Thoracic aorta (tissue), 2 donors: ENCODE measurements at regions not wholly inside any gene's neighbourhood (a gene's known extent, or its start where the extent isn't known, plus 50 kb on each side); places are given as distances from the start of the nearest gene placed in this dataset.

ENCODE experiments used
- ATAC-seq: fragments of 150-250 bp; one replicate; pipeline ENCODE4 v1.8.0; 2017; ENCODE audit warnings: low read depth; ENCODE audit not compliant: insufficient number of reproducible peaks, low FRiP score
- DNase-seq: peaks from one replicate; pipeline ENCODE4 v3.0.0-alpha.2; 2020; ENCODE audit warnings: low spot score
- H3K27ac ChIP-seq, 2 donors: fragments of 200-600 bp; sonication (generic); 1 replicate in 1 of 2; 2 replicates in 1 of 2; pipeline ENCODE4 v1.5.1; 2016; ENCODE audit warnings: mild to moderate bottlenecking in 2 of 2, moderate library complexity in 2 of 2
- H3K27me3 ChIP-seq: fragments of 200-600 bp; sonication (generic); replicated peaks from 2 replicates; pipeline ENCODE4 v1.6.0; 2016; ENCODE audit warnings: mild to moderate bottlenecking; ENCODE audit not compliant: insufficient read depth
- H3K36me3 ChIP-seq: fragments of 200-600 bp; sonication (generic); one replicate; pipeline ENCODE4 v1.5.1; 2016
- H3K4me1 ChIP-seq, 2 donors: fragments of 200-600 bp; sonication (generic); 1 replicate in 1 of 2; 2 replicates in 1 of 2; pipeline versions ENCODE4 v1.5.1 to v1.6.0; 2016; ENCODE audit warnings: low read depth in 2 of 2, mild to moderate bottlenecking in 1 of 2; ENCODE audit not compliant: control insufficient read depth in 1 of 2
- H3K4me3 ChIP-seq: fragments of 200-600 bp; sonication (generic); 2 replicates; pipeline ENCODE4 v1.5.1; 2016; ENCODE audit warnings: mild to moderate bottlenecking
- H3K9me3 ChIP-seq: fragments of 200-600 bp; sonication (generic); 2 replicates; pipeline ENCODE4 v1.5.1; 2016
- TF ChIP-seq, protein P1 (sequence below): fragments of 200-600 bp; sonication (generic); IDR thresholded peaks from one replicate; pipeline ENCODE4 v1.5.1; 2019; ENCODE audit warnings: antibody characterized with exemption

DNA sequence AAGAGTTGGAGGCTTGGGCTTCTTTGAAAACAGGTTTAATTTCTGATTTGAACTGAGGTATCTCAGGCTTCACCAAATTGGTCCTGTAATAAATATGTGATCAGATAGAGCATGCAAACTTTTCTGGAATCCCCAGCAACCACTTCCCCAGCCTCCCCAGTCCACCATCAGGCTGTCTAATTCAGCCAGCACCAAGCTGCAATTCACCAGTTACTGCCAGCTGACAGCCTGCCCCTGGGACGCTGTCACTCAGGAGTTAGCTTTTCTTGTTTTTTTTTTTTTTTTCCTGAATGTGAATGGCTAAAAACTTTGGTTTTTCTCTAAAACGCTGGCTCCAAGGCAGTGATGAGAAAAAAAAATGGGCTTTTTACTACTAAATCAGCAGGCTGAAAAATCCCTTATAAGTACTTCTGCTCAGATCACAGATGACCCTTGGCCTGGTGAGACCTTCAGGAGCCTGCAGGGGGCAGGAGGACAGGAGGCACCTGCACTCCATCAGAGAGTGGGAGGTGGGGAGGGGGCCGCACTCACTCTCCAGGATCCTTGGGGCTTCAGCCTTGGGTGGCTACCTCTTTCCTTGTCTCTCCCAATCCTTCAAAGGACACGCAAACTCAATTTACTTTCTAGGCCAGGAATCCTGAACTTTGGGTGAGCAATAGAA is 349.4 kb downstream of the GATA3 start:
- TF ChIP-seq, protein P1, sequence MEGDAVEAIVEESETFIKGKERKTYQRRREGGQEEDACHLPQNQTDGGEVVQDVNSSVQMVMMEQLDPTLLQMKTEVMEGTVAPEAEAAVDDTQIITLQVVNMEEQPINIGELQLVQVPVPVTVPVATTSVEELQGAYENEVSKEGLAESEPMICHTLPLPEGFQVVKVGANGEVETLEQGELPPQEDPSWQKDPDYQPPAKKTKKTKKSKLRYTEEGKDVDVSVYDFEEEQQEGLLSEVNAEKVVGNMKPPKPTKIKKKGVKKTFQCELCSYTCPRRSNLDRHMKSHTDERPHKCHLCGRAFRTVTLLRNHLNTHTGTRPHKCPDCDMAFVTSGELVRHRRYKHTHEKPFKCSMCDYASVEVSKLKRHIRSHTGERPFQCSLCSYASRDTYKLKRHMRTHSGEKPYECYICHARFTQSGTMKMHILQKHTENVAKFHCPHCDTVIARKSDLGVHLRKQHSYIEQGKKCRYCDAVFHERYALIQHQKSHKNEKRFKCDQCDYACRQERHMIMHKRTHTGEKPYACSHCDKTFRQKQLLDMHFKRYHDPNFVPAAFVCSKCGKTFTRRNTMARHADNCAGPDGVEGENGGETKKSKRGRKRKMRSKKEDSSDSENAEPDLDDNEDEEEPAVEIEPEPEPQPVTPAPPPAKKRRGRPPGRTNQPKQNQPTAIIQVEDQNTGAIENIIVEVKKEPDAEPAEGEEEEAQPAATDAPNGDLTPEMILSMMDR, result no peak
- Histone ChIP-seq H3K27ac (no peak overlapping the region), H3K4me3 (no peak overlapping the region), H3K36me3 (no peaks in the 10 kb centered on the region), H3K4me1 (no peaks in the 10 kb centered on the region), H3K27me3 (no peaks in the 10 kb centered on the region), H3K9me3 (no peaks in the 10 kb centered on the region)
- DNase-seq (no peak), ATAC-seq (no peak)

GRCh38 chr10:8404721-8405120 is 350.2 kb downstream of the GATA3 start:
- DNase-seq, result no peak
- TF ChIP-seq, protein P1, result no peak
- no peaks in the 10 kb centered on the region for H3K9me3 ChIP-seq
- H3K4me1 ChIP-seq, result no peaks in the 10 kb centered on the region
- no peak overlapping the region for H3K4me3 ChIP-seq
- no peak for ATAC-seq
- H3K27me3 ChIP-seq, result no peaks in the 10 kb centered on the region
- H3K27ac ChIP-seq, result no peak overlapping the region
- no peaks in the 10 kb centered on the region for H3K36me3 ChIP-seq

DNA sequence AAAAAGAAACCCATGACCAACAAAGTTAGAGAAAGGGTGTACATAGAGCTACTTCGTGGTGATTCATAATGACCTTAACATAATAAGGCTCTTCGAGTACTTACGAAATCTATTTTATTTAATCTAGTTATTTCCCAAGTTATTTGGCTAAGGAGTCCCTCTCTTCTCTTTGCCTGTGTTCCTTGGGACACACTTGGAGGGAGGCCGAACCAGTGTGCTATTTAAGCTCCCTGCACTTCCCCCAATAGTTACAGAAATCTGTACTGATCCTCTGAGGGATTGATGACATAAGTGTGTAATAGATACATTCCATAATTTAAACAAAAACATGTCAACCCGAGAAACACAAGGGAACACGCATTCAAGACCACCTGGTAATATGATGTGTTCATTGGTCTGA is 351.1 kb downstream of the GATA3 start:
- H3K27me3 ChIP-seq, result no peaks in the 10 kb centered on the region
- H3K4me3 ChIP-seq, result no peak overlapping the region
- no peaks in the 10 kb centered on the region for H3K9me3 ChIP-seq
- DNase-seq (no peak), ATAC-seq (no peak)
- TF ChIP-seq, protein P1, result no peak
- no peak overlapping the region for H3K27ac ChIP-seq
- H3K4me1 ChIP-seq, result no peaks in the 10 kb centered on the region
- H3K36me3 ChIP-seq, result no peaks in the 10 kb centered on the region

DNA sequence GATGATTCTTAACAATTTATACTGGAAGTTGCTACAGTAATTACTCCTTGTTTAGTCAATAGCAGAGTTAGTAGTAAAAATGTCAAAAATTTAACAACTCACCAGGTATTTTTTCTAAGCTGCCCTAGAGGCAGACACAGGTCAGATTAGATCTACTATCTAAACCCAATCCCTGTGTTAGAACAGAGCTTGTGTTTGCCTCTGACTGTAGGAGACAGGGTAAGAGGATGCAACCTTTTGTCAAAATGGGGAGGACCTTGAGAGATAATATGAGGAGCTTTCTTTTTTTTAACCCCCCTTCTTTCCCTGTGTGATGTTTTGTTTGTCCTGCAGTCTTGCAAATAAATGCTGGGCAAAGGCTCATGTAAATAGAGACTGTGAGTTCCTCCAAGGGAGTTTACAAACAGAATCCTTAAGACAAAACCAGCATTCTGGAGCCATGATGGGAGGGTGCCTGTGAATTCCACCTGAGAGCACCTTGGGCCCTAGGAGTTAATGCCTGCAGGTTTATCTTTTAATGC is 353.1 kb downstream of the GATA3 start:
- Histone ChIP-seq H3K36me3 (no peaks in the 10 kb centered on the region), H3K27me3 (no peaks in the 10 kb centered on the region), H3K4me3 (no peak overlapping the region), H3K27ac (no peak overlapping the region), H3K4me1 (no peaks in the 10 kb centered on the region), H3K9me3 (no peaks in the 10 kb centered on the region)
- TF ChIP-seq, protein P1, result no peak
- no peak for DNase-seq
- no peak for ATAC-seq

DNA sequence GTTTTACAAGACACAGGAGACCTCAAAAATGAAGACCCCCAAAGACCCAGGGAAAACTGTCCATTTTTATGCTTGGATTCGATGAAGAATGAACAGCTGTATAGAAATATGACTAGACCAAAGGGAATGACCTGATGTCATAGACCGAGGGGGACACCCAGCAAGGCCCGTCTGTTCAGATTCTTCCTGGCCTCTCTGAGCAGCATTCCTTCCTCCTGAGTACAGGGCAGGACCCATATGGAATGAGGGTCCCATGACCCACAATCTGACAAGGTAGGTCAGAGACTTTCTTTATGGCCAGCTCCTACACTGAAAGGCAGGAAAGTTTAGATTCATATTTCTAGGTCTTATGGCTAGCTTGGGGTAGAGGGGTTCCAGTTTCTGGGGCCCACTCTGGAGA is 356.0 kb downstream of the GATA3 start:
- Histone ChIP-seq H3K27ac (no peak overlapping the region), H3K4me1 (no peaks in the 10 kb centered on the region), H3K27me3 (no peaks in the 10 kb centered on the region), H3K4me3 (no peak overlapping the region), H3K9me3 (no peaks in the 10 kb centered on the region), H3K36me3 (no peaks in the 10 kb centered on the region)
- ATAC-seq, result no peak
- DNase-seq, result no peak
- TF ChIP-seq, protein P1, result no peak
